ENCODE measurements at regions not wholly inside any gene's neighbourhood (a gene's known extent, or its start where the extent isn't known, plus 50 kb on each side); places are given as distances from the start of the nearest gene placed in this dataset.

- TF ChIP-seq CTCF (conservative IDR thresholded peaks at IDR 0.05 in 1 of 2, IDR thresholded peaks at IDR 0.05 in 1 of 2; ENCODE audit: low read depth in 1 of 2, low read length in 2 of 2), result no peak
- no peak for TF ChIP-seq EZH2 (IDR thresholded peaks at IDR 0.05; ENCODE audit: low read length, missing control alignments)
Observed at GRCh38 chr4:79472036-79472435, 64.0 kb upstream of the GK2 start.
